ENCODE measurements at regions not wholly inside any gene's neighbourhood (a gene's known extent, or its start where the extent isn't known, plus 50 kb on each side); places are given as distances from the start of the nearest gene placed in this dataset.
A peak's percentile ranks its signal among the peaks of the same experiment; 100 is the strongest.

DNA sequence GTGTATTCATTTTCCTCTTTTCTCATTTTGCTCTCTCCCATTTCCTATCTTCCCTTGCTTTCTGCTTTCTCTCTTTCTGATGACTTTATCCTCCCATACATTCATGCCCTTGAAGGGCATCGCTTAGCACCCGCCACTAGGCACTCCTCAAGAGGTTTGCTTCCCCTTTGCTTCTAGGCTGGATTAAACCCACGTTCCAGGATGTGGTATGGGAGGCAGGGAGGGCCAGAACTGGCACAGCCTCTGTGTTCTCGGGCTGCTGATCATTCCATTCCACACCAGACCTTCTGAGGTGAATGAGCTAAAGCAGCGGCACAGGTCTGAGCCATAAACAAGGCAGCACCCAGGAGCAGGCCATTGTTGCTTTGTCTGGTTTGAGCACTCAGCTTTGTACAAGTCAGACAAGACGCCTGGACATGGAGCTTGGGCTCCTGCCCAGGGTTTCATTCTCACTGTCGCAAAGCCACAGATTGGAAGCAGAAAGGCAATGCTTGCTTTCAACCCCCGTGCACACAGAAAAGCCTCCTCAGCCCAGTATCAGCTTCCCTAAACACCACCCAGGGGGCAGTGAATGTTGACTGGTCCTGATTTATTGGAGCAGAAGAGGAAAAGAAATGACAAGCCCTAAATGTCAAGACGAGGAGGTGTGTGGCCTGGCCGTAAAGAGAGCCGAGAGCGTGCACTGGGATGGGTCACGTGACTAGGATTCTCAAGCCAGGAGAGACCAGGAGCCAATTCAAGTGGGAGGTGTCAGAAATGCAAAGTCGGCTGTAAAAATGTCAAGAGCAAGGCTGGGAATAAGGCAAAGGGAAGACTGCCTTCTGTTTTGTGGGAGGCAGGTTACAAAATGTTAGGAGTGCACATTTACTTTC lies 218.0 kb upstream of the SERP2 start:
- peak in 1 of 4 donors; percentile 77 for TF ChIP-seq EP300 (IDR thresholded peaks at IDR 0.05)
- TF ChIP-seq CTCF (IDR thresholded peaks at IDR 0.05): no peak
- TF ChIP-seq POLR2AphosphoS5 (IDR thresholded peaks at IDR 0.05): peak; percentile 55 to 78 (median 74)
- TF ChIP-seq POLR2A (IDR thresholded peaks at IDR 0.05): no peak

All from sigmoid colon (tissue), 4 donors.